Gastroesophageal sphincter (tissue), 4 donors: ENCODE measurements at regions not wholly inside any gene's neighbourhood (a gene's known extent, or its start where the extent isn't known, plus 50 kb on each side); places are given as distances from the start of the nearest gene placed in this dataset.

ENCODE experiments used
- ATAC-seq: fragments of 150-250 bp; one replicate; pipeline ENCODE4 v1.9.1; 2016; ENCODE audit warnings: mild to moderate bottlenecking, moderate library complexity
- H3K27ac ChIP-seq, 4 donors: fragments of 200-600 bp; sonication (generic) in 3 of 4; 1 replicate in 3 of 4; 2 replicates in 1 of 4; pipeline ENCODE4 v1.5.1; 2016 to 2019
- H3K27me3 ChIP-seq: fragments of 200-600 bp; sonication (generic); one replicate; pipeline ENCODE4 v1.5.1; 2019
- H3K36me3 ChIP-seq, 2 donors: fragments of 200-600 bp; sonication (generic); one replicate each; pipeline ENCODE4 v1.5.1; 2019; ENCODE audit warnings: control low read depth in 1 of 2
- H3K4me1 ChIP-seq, 3 donors: fragments of 200-600 bp; sonication (generic); 1 replicate in 2 of 3; 2 replicates in 1 of 3; pipeline ENCODE4 v1.5.1; 2016 to 2019; ENCODE audit warnings: control low read depth in 2 of 3
- H3K4me3 ChIP-seq, 2 donors: fragments of 200-600 bp; sonication (generic); one replicate each; pipeline ENCODE4 v1.5.1; 2019; ENCODE audit warnings: mild to moderate bottlenecking in 1 of 2, moderate library complexity in 1 of 2
- H3K9me3 ChIP-seq, 3 donors: fragments of 200-600 bp; sonication (generic); one replicate each; pipeline ENCODE4 v1.5.1; 2017 to 2019; ENCODE audit warnings: control low read depth in 2 of 3
- EP300 ChIP-seq: sonication (generic); formaldehyde crosslinking; IDR thresholded peaks from one replicate; pipeline ENCODE4 v1.6.1; 2017; ENCODE audit warnings: antibody characterized with exemption, mild to moderate bottlenecking
- POLR2A ChIP-seq, 2 donors: fragments of 450-650 bp; IDR thresholded peaks; one replicate each; pipeline ENCODE4 v1.6.1; 2017; ENCODE audit warnings: antibody characterized with exemption in 2 of 2, mild to moderate bottlenecking in 2 of 2, moderate library complexity in 1 of 2
- POLR2AphosphoS5 ChIP-seq: sonication (generic); formaldehyde crosslinking; IDR thresholded peaks from one replicate; pipeline ENCODE4 v1.6.1; 2017; ENCODE audit warnings: antibody characterized with exemption
- WGBS, 2 donors: methylation state at CpG; one replicate each; pipeline ENCODE4 v1.1.5; 2018; ENCODE audit warnings: low coverage in 1 of 2; 5-methylcytosine and 5-hydroxymethylcytosine counted together
- TF ChIP-seq, protein P1 (sequence below), 4 experiments: fragments of 200-600 bp in 2 of 4; fragments of 450-650 bp in 2 of 4; sonication (generic) in 1 of 4; IDR thresholded peaks; one replicate each; pipeline ENCODE4 v1.5.1; 2017 to 2019; ENCODE audit warnings: antibody characterized with exemption in 4 of 4, mild to moderate bottlenecking in 2 of 4, moderate library complexity in 2 of 4

GRCh38 chr20:58008866-58009265, 219.6 kb downstream of the ANKRD60 start:
- 72 to 81% methylated on average over 4 of the region's 4 CpGs for WGBS, 2 donors
- no peak for ATAC-seq
- no peaks in the 10 kb centered on the region for H3K4me1 ChIP-seq
- H3K27me3 ChIP-seq = peaks cover 10% of the 10 kb centered on the region
- no peaks in the 10 kb centered on the region for H3K9me3 ChIP-seq
- H3K36me3 ChIP-seq = no peaks in the 10 kb centered on the region
- TF ChIP-seq EP300 = no peak
- TF ChIP-seq POLR2A (IDR thresholded peaks at IDR 0.05) = no peak
- no peak for TF ChIP-seq POLR2AphosphoS5
- TF ChIP-seq, protein P1, sequence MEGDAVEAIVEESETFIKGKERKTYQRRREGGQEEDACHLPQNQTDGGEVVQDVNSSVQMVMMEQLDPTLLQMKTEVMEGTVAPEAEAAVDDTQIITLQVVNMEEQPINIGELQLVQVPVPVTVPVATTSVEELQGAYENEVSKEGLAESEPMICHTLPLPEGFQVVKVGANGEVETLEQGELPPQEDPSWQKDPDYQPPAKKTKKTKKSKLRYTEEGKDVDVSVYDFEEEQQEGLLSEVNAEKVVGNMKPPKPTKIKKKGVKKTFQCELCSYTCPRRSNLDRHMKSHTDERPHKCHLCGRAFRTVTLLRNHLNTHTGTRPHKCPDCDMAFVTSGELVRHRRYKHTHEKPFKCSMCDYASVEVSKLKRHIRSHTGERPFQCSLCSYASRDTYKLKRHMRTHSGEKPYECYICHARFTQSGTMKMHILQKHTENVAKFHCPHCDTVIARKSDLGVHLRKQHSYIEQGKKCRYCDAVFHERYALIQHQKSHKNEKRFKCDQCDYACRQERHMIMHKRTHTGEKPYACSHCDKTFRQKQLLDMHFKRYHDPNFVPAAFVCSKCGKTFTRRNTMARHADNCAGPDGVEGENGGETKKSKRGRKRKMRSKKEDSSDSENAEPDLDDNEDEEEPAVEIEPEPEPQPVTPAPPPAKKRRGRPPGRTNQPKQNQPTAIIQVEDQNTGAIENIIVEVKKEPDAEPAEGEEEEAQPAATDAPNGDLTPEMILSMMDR (IDR thresholded peaks at IDR 0.05) = no peak
- H3K27ac ChIP-seq = no peak overlapping the region
- H3K4me3 ChIP-seq = no peak overlapping the region

GRCh38 chr20:58008413-58008812, 220.0 kb downstream of the ANKRD60 start:
- H3K27me3 ChIP-seq = peaks cover 10% of the 10 kb centered on the region
- no peaks in the 10 kb centered on the region for H3K9me3 ChIP-seq
- no peaks in the 10 kb centered on the region for H3K36me3 ChIP-seq
- no peaks in the 10 kb centered on the region for H3K4me1 ChIP-seq
- 83 to 86% methylated on average over 5 of the region's 13 CpGs for WGBS, 2 donors
- H3K4me3 ChIP-seq = no peak overlapping the region
- ATAC-seq = no peak
- H3K27ac ChIP-seq = no peak overlapping the region
- TF ChIP-seq EP300 (no peak), POLR2AphosphoS5 (no peak), POLR2A (IDR thresholded peaks at IDR 0.05) (no peak)
- TF ChIP-seq, protein P1 (IDR thresholded peaks at IDR 0.05) = no peak

- Histone ChIP-seq H3K9me3 (no peaks in the 10 kb centered on the region), H3K36me3 (no peaks in the 10 kb centered on the region), H3K4me3 (no peak overlapping the region), H3K4me1 (no peaks in the 10 kb centered on the region), H3K27me3 (peaks cover 10% of the 10 kb centered on the region), H3K27ac (no peak overlapping the region)
- no peak for ATAC-seq
- 80 to 100% methylated on average over 2 of the region's 2 CpGs for WGBS, 2 donors
- TF ChIP-seq POLR2AphosphoS5 (no peak), POLR2A (IDR thresholded peaks at IDR 0.05) (no peak), EP300 (no peak)
- TF ChIP-seq, protein P1 (IDR thresholded peaks at IDR 0.05) = no peak
Measured at GRCh38 chr20:58007947-58008346, 220.5 kb downstream of the ANKRD60 start.

- Histone ChIP-seq H3K4me3 (no peak overlapping the region), H3K36me3 (no peaks in the 10 kb centered on the region), H3K4me1 (no peaks in the 10 kb centered on the region), H3K27me3 (peaks cover 10% of the 10 kb centered on the region), H3K9me3 (no peaks in the 10 kb centered on the region), H3K27ac (no peak overlapping the region)
- TF ChIP-seq, protein P1 (IDR thresholded peaks at IDR 0.05) = no peak
- TF ChIP-seq POLR2A (IDR thresholded peaks at IDR 0.05) (no peak), EP300 (no peak), POLR2AphosphoS5 (no peak)
- WGBS, 2 donors = 90 to 96% methylated on average over 4 to 8 of the region's 11 CpGs
- no peak for ATAC-seq
Measured at GRCh38 chr20:58006346-58007316, 221.8 kb downstream of the ANKRD60 start.
